ENCODE measurements at regions not wholly inside any gene's neighbourhood (a gene's known extent, or its start where the extent isn't known, plus 50 kb on each side); places are given as distances from the start of the nearest gene placed in this dataset.
"Not testable (repeated sequence)": the region's sequence is repeated elsewhere in the genome, so short reads cannot be mapped to it uniquely, and the experiment has no call there.

DNA sequence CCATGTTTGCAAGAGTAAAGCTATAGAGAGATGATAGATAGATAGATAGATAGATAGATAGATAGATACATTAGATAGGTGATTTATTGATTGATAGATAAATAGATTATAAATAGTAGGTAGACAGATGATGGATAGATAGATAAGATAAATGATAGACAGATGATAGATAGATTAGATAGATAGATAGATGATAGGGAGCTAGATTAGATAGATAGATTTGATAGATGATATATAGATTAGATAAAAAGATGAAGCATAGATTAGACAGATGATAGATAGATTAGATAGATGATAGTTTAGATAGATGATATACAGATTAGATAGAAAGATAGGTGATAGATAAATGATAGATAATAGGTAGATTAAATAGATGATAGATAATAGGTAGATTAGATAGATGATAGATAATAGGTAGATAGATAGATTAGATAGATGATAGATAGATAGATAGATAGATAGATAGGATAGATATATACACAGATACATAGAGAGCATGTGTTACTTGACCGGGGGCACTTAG, 243.3 kb upstream of the FOXK1 start:
- FAIRE-seq, result no peak

DNA sequence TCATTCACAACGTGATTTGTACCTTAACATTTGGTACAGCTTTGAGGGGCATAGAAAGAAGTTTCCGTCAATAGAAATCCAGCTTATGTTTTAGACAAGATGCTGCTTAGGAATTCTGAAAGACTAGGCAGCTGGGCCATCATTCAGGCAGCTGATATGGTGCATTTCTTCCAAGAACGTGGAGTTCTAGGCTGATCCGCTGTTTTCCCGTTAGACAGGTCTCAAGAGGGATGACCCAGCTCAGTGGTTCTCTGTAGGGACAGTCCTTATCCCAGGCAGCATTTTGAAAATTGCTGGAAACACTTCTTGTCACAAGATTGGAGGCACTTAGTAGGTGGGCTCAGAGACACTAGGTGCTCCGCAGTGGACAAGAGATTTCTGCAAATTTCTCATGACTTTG, 242.7 kb upstream of the FOXK1 start:
- FAIRE-seq, result no peak

DNA sequence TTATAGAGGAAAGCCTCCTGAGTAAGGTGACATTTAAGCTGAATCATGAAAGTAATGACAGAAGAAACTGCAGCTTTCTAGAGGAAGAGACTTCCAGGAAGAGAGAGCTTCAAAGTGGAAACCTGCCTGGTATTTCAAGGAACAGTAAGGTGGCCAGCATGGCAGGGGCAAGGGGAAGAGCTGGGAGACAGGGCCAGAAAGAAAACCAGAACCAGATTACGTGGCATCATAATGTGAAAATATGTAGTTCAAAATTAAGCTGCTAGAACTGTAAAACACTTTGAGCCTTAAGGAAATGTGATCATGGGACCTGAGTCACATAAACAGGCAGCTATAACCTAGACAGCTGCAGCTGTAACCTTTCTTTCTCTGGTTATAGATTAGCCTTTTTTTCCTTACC, 238.0 kb upstream of the FOXK1 start:
- no peak for FAIRE-seq

DNA sequence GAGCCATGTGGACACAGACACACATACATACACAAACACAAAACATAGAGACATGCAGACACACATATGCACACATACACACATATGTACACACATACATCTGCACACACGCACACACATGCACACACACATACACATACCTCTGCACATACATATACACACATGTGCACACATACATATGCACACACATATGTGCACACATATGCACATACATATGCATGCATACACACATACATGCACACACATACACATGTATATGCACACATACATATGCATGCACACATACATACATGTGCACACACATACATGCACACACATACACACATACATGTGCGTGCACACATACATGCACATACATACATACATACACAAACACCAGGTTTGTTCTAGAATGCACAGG, 236.3 kb upstream of the FOXK1 start:
- no peak for FAIRE-seq

DNA sequence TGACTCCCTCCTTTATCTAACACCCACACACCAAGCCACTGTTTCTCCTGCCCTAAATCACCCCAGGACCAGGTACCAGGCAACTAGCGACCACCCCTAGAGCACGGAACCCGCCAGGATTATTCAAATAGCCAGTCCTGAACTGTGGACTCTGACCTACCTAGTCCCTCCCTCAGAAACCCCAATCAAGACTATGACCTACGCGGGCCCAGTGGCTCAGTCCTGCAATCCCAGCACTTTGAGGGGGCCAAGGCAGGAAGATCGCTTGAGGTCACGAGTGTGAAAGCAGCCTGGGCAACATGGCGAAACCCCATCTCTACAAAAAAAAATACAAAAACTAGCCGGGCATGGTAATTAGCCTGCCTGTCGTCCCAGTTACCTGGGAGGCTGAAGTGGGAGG, 232.8 kb upstream of the FOXK1 start:
- no peak for FAIRE-seq

DNA sequence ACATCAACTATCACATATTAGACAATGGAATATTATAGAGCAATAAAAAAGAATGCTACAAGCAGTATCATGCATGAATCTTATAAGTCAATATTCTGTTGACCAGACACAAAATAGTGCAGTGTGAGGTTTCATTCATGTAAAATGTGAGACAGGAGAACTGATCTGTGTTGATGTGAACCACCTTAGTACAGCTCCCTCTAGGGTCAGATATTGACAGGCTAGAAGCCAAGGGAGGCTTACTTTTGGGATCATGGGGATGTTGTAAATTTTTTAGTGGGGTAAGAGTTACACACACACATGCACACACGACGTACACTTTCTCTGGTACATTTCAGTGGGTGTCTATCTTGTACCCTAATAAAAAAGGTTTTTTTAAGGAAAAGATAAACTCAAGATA, 231.6 kb upstream of the FOXK1 start:
- no peak for FAIRE-seq

DNA sequence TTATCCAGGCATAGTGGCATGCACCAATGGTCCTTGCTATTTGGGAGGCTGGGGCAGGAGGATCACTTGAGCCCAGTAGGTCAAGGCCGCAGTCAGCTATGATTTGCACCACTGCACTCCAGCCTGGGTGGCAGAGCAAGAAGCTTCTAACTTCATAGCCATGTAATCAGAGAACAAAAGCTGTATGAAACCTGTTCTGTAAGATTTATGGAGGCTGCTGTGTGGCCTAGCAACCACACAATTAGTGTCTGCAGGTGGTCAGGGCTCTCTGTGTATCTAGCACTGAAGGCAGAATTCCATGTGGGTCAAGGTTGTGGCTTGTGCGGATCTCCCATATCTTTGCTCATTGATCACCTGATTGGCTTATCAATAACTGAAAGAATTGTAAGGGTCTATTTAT, 221.5 kb upstream of the FOXK1 start:
- no peak for FAIRE-seq

DNA sequence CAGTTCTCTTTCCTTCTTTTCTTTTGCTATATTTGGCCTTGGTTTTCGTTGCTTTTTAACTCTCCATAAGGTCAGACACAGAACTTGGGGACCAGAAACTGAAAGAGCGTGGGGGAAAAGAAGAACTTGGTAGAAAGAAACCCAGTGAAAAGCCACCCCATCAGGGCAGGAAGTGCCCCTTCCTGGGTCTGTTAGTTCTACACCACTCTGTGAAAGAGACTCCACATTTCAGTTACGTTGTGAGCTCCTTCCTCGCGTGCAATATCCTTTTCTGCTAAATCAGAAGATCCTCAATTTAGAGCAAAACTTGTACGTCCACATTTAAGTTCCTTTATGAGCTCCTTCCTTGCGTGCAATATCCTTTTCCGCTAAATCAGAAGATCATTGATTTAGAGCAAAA, 220.6 kb upstream of the FOXK1 start:
- no peak for FAIRE-seq

DNA sequence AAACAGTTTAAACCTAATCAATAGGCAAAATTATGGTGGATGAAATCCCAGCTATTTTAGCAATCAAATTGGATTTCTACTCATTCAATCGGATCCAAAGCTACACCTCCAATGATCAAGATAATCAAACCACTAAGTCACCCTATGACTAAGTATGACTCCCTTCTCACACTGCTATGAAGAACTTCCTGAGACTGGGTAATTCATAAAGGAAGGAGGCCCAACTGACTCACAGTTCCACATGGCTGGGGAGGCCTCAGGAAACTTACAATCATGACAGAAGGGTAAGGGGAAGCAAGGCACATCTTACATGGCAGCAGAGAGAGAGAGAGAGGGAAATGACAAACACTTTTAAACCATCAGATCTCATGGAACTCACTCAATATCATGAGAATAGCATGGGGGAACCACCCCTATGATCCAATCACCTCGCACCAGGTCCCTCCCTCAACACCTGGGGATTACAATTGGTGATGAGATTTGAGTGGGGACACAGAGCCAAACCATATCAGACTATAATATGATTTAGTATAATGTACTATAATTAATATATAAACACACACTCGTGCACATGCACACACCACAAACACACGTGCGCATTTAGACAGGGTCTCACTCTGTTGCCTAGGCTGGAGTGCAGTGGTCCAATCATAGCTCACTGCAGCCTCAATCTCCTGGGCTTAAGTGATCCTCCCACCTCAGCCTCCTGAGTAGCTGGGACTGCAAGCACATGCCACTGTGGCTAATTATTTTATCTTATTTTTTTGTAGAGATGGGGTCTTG, 213.6 kb upstream of the FOXK1 start:
- no peak for FAIRE-seq

DNA sequence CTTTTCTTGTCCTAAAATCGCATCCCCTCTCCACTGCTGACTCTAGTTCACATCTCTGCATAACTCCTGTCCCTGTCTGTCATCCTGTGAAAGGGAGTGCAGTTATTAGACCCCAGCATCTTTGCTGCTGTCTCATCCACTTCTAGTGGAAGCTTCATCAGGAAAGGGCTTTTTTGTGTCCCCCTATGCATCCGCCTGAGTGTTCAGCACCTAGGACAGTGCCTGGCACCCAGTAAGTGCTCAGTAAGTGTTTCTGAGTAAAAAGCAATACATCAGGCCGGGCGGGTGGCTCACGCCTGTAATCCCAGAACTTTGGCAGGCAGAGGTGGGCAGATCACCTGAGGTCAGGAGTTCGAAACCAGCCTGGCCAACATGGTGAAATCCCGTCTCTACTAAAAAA, 211.8 kb upstream of the FOXK1 start:
- no peak for FAIRE-seq

DNA sequence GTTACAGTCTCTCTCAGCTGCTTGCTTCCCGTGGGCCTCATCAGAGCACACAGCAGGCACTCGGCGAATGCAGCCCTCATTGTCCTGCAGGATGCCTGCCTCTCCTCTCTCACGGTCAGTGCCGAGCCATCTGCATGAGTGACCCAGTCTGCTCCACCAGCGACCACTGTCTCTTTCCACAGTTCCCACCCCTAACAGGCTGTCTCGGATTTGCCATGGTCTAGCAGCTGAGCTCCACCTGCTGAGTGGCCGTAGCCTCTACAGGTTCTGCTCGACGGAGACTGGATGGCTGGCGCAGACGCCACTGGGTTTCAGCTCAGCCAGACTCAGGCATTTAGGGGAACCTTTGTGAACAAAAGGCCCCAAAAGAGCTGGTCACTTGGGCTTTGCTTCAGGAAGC, 209.4 kb upstream of the FOXK1 start:
- FAIRE-seq, result no peak

DNA sequence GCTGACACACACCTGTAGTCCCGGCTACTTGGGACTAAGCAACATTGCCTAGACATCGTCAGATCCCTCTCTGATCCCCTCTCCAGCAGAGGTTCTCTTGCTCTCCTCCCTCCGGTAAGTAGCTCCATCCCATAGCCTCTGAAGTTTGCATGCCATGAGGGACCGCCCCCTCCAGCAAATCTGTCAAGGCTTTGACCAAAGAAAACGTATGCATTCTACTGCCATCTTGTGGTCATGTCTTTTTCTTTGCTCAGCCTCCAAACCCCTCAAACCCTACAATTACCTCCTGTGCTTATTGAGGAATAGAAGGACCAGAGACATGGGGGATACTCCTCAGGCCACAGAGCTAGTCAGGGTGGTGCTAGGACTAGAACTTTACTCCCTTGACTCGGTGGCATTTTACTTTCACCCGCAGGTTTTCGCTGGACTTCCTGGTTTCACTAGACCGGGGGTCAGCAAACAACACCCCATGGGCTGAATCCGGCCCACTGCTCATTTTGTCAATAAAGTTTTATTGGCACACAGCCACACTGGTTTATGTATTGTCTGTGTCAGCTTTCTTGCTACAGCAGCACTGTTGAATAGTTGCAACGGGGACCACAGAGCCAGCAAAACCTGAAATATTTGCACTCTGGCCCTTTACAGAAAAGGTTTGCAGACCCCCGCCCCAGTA, 202.6 kb upstream of the FOXK1 start:
- peak; percentile 89 for FAIRE-seq

DNA sequence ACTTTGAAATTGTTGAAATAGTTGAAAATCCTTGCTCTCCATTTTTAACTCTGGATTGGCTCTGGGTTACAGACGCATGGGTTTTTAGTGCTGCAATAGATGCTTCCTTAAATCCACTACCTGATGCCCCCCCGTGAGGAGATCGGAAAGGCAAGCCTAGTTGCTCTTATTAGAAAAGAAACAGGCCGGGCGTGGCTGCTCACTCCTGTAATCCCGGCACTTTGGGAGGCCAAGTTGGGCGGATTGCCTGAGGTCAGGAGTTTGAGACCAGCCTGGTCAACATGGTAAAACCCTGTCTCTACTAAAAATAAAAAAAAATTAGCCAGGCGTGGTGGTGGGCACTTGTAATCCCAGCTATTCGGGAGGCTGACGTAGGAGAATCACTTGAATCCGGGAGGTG, 202.0 kb upstream of the FOXK1 start:
- not testable (repeated sequence) for FAIRE-seq

DNA sequence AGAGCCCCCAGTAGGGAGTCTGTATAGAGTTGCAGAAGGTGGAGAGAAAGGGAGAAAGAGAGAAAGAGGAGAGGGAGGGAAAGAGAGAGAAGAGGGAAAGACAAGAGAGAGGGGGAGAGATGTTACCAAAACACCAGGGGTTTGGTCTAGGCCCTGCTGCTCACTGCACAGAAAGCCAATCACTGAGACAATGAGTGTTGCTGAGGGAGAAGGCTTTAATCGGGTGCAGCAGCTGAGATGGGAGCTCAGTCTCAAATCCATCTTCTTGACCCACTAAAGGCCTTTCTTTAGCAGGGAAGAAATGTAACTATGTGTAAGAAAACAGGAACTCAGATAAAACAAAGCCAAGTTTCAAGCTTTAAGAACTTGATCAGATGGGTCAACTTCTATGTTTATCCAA, 198.2 kb upstream of the FOXK1 start:
- FAIRE-seq, result no peak

DNA sequence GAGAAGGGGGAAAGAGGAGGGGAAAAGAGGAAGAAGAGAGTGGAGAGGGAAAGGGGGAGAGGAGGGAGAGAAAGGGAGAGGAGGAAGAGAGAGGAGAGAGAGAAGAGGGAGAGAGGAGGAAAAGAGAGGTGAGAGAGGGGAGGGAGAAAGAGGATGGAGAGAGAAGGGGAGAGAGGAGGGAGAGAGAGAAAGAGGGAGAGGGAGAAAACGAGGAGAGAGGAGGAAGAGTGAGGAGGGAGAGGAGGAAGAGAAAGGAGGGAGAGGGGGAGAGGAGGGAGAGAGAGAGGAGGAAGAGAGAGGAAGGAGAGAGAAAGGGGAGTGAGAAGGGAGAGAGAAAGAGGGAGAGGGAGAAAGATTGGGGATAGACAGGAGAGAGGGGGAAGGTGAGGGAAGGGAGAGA, 197.6 kb upstream of the FOXK1 start:
- FAIRE-seq, result no peak

DNA sequence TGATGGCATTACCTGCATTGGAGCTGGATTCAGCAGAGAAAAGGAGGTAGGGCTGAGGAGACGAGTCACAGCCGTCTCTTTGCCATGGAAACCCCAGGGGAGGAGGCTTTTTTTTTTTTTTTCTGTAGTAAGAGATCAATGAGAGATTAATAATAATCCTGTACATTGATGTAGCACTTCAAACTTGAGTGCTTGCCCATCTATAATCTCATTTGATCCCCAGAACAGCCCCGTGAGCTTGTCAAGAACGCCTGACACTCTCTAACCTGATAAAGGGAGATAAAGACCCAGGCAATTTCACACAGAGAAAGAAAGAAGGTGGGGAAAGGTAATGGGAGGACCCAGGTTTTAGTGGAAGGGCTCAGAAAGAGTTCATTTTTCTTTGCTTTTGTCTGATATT, 195.2 kb upstream of the FOXK1 start:
- FAIRE-seq, result no peak

DNA sequence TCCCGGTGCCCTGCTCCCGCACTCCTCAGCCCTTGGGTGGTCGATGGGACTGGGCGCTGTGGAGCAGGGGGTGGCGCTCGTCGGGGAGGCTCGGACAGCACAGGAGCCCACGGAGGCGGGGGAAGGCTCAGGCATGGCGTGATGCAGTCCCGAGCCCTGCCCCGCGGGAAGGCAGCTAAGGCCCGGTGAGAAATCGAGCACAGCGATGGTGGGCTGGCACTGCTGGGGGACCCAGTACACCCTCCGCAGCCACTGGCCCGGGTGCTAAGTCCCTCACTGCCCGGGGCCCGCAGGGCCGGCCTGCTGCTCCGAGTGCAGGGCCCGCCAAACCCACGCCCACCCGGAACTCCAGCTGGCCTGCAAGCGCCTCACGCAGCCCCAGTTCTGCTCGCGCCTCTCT, 185.2 kb upstream of the FOXK1 start:
- FAIRE-seq, result not testable (repeated sequence)

DNA sequence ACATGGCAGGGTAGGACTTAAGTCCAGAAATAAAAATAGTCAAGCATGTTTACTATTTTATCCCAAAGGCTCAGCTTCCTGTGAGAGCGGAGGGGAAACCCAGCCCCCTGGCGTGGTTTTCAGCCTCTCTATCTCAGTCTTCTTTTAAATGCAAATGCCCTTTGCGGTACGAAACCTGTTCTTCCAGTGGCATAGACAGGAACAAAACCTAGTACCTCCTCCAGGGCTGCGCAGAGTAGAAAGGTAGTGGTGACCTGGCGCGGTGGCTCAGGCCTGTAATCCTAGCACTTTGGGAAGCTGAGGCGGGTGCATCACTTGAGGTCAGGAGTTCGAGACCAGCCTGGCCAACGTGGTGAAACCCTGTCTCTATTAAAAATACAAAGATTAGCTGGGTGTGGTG, 181.3 kb upstream of the FOXK1 start:
- no peak for FAIRE-seq

DNA sequence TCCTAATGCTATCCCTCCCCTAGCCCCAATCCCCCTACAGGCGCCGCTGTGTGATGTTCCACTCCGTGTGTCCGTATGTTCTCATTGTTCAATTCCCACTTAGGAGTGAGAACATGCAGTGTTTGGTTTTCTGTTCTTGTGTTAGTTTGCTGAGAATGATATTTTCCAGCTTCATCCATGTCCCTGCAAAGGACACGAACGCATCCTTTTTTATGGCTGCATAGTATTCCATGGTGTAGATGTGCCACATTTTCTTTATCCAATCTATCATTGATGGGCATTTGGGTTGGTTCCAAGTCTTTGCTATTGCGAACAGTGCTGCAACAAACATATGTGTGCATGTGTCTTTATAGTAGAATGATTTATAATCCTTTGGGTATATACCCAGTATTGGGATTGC, 174.2 kb upstream of the FOXK1 start:
- not testable (repeated sequence) for FAIRE-seq

DNA sequence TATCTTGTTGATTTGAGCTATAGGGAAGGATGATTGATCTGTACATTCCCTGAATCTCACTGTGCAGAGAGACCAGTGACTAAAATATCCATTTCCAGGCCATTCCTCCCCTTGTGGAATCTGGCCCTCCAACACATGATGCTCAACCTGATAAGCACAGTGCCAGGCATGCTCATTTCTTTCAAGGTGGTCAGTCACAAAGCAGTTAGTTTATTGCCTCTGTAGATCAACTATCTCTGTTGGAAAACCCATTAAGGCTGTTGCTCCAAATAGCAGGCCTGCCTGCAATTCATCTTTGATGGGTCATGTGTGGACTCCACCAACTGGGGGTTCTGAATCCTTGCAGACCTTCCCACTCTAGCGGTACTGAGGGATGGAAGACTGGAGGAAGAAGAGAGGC, 168.6 kb upstream of the FOXK1 start:
- FAIRE-seq, result no peak

DNA sequence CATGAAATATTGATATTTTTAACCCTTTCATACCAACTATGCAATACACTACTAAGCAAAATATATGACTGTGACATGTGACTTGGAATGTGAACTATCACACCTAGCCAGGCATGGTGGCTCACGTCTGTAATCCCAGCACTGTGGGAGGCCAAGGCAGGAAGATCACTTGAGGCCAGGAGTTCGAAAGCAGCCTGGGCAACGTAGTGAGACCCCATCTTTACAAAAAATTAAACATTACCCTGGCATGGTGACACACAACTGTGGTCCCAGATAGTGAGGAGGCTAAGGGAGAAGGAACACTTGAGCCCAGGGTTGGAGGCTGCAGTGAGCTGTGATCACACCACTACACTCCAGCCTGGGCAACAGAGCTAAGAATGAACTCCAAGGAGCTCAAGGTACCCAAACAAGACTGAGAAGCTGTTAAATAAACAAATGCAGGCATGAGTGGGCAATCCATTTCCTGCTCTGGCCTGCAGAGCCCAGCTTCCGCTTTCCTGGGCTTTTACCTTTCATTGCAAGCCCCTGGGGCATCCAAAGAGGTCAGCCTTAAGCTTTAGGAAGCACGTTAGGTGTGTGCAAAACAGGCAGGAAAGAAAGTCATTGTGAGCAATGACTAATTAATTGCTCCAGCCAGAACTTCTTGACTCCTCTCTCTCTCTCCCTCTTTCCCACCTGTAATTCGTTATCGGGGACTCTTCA, 162.1 kb upstream of the FOXK1 start:
- FAIRE-seq, result no peak

DNA sequence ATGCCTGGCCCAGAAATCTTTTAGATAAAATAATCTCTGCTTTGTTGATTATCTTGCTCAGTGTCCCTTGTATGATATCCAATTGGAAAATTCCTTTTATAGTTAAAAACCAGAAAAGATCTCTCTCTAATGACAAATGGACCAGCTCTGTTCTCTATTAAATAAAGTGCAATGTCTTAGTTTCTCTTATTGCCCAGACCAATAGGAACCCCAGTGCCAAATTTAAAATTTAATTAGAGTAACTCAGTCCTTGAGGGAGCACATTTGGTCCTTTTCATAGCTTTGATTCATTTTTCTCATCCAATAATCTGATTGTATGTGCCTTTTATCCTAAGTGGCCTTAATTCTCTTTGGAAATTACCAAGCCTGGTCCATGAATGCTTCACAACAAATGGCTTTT, 158.9 kb upstream of the FOXK1 start:
- FAIRE-seq, result no peak

DNA sequence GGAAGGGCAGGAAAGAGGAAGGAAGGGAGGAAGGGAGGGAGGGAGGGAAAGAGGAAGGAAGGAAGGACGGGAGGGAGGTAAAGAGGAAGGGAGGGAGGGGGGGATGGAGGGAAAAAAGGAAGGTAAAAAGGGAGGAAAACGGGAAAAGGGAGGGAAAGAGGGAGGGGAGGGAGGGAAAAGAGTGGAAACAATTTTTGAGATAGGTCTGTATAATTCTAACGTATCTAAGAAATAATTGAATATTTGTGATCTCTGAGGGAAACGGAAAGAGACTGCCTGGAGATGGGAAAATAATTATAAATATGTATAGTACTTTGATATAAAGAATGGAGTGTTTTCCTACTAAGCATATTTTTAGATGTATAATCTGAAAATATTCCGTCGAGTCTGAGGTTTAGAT, 158.2 kb upstream of the FOXK1 start:
- FAIRE-seq, result no peak

DNA sequence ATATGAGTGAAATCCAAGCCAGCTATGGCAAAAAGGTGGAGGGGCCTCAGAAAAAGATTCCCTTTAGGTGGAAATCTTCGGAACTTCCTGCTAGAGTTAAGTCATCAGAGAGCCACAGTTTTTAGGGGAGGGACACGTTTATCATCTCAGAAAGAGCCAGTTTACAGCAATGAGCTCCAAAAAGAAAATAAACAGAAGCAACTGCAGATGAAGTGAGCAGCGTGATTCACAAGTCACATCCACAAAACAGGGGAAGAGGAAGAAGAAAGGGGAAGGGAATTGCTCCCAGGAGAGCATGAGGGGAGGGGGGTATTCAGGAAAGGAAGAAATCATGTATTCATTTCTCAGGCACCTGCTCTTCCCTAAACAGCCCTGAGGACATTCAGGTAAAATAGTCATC, 156.2 kb upstream of the FOXK1 start:
- FAIRE-seq, result no peak
